ENCODE measurements at regions not wholly inside any gene's neighbourhood (a gene's known extent, or its start where the extent isn't known, plus 50 kb on each side); places are given as distances from the start of the nearest gene placed in this dataset.

DNA sequence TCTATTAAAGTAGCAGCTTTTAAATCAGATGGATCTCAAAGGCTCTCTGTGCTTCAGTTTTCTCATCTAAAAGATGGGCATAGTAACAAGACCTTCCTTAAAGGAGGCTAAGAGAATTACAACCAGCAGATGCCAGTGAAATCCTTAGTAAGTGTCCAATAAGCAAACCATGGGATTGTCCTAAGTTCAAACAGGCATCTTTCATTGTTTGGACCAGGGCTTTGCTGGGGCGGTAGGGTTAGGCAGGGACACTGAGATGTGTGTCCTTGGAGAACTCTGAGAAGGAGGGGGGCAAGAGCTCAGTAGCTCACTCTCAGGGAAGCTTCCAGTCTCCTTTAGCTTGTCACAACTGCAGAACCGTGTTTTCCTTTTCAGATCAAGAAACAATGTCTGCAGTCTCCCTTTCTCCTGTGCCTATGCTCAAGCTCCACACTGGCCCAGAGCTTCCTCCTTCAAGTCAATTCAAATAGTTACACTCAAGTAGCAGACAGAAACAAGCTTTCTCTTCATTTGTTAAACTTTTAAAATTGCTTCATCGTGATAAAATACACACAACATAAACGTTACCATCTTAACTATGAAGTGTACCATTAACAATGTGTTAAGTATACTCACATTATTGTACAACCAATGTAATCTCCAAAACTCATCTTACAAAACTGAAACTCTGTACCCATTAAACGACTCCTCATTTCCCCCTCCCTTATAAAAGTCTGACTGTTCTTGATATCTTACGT lies 216.2 kb downstream of the PIK3R1 start:
- DNase-seq (ENCODE audit: low read depth) = no peak
- TF ChIP-seq MYC (IDR thresholded peaks at IDR 0.05; ENCODE audit: low read depth, low read length) (no peak), MAX (IDR thresholded peaks at IDR 0.05; ENCODE audit: low read depth, low read length) (no peak), POLR2A (IDR thresholded peaks at IDR 0.05; ENCODE audit: extremely low read depth, insufficient read length) (no peak)
- TF ChIP-seq, protein P1, sequence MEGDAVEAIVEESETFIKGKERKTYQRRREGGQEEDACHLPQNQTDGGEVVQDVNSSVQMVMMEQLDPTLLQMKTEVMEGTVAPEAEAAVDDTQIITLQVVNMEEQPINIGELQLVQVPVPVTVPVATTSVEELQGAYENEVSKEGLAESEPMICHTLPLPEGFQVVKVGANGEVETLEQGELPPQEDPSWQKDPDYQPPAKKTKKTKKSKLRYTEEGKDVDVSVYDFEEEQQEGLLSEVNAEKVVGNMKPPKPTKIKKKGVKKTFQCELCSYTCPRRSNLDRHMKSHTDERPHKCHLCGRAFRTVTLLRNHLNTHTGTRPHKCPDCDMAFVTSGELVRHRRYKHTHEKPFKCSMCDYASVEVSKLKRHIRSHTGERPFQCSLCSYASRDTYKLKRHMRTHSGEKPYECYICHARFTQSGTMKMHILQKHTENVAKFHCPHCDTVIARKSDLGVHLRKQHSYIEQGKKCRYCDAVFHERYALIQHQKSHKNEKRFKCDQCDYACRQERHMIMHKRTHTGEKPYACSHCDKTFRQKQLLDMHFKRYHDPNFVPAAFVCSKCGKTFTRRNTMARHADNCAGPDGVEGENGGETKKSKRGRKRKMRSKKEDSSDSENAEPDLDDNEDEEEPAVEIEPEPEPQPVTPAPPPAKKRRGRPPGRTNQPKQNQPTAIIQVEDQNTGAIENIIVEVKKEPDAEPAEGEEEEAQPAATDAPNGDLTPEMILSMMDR (IDR thresholded peaks at IDR 0.05; ENCODE audit: low read depth, low read length) = no peak

GRCh38 chr5:68432682-68433081 lies 217.1 kb downstream of the PIK3R1 start:
- TF ChIP-seq MAX (IDR thresholded peaks at IDR 0.05; ENCODE audit: low read depth, low read length) = no peak
- TF ChIP-seq MYC (IDR thresholded peaks at IDR 0.05; ENCODE audit: low read depth, low read length) = no peak
- TF ChIP-seq POLR2A (IDR thresholded peaks at IDR 0.05; ENCODE audit: extremely low read depth, insufficient read length) = no peak
- TF ChIP-seq, protein P1 (IDR thresholded peaks at IDR 0.05; ENCODE audit: low read depth, low read length) = no peak
- no peak overlapping the region for H3K4me3 ChIP-seq (ENCODE audit: low read depth, low read length)
- DNase-seq (ENCODE audit: low read depth) = no peak

More for the DNA sequence above, 216.2 kb downstream of the PIK3R1 start:
- H3K4me3 ChIP-seq (ENCODE audit: low read depth, low read length) = no peak overlapping the region

DNA sequence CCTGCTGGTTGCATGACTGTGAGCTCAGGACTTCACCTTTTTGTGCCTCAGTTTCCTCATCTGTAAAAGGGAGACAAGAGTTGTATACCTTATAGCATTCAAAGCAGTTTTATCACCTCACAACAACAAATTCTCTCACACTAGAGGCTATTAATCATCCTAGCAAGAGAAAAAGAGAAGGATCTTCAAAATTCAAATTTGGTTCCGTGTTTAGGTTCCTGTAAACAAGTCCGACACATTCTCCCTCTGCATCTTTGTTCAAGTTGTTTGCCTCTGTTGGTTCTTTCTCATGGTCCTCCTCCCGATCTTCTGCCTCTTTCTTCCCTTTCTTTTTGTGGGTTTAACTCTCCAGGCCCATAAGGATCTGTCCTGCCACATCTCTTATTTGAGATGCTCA lies 218.0 kb downstream of the PIK3R1 start:
- H3K4me3 ChIP-seq (ENCODE audit: low read depth, low read length) = no peak overlapping the region
- TF ChIP-seq MAX (IDR thresholded peaks at IDR 0.05; ENCODE audit: low read depth, low read length) (no peak), MYC (IDR thresholded peaks at IDR 0.05; ENCODE audit: low read depth, low read length) (no peak), POLR2A (IDR thresholded peaks at IDR 0.05; ENCODE audit: extremely low read depth, insufficient read length) (no peak)
- TF ChIP-seq, protein P1 (IDR thresholded peaks at IDR 0.05; ENCODE audit: low read depth, low read length) = no peak
- no peak for DNase-seq (ENCODE audit: low read depth)

DNA sequence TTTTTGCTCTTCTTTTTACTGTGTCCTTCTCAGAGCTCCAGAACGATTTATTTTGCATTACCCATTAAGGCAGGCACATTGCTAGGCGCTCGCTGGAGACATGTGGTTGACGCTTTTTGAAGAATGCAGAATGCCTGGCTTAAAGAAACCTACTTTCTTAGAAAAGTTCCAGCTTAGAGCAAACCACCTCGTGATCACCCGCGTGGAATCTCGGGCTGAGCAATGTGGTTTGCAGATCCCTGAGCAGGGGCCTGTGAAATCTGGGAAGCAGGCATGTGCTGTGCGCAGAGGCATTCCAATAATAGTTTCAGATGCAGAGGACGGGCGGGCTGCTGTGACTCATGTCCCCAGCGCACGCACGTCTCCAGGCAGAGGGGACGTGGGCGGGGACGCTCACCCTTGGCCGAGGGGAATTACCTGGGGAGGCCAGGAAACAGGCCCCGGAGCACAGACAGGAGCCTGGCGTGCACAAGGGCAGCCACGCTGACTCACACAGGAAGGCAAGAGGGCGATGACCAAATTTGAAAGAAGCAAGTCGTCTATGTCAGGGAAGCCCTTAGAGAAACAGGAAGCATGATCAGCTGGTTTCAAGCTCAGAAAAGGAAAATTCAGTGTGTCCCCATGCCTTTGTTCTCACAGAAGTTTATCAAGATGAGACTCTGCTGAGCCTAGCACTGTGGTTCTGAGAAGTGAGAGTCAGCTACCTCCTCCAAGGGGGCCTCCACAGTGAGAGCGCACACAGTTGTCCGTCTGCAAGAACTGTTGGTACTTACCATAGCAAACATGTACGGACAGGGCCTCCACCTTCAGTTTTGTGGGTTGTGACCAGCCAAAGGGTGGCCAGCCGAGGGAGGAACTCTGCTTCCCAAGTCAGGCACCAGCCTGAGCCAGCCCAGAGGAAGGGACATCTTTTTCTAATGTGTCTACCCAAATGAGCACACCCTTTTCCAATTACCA lies 218.6 kb downstream of the PIK3R1 start:
- no peak overlapping the region for H3K4me3 ChIP-seq (ENCODE audit: low read depth, low read length)
- DNase-seq (ENCODE audit: low read depth) = peak; percentile 92
- TF ChIP-seq MYC (IDR thresholded peaks at IDR 0.05; ENCODE audit: low read depth, low read length) (peak; percentile 78), POLR2A (IDR thresholded peaks at IDR 0.05; ENCODE audit: extremely low read depth, insufficient read length) (no peak), MAX (IDR thresholded peaks at IDR 0.05; ENCODE audit: low read depth, low read length) (peak; percentile 78)
- TF ChIP-seq, protein P1 (IDR thresholded peaks at IDR 0.05; ENCODE audit: low read depth, low read length) = no peak

DNA sequence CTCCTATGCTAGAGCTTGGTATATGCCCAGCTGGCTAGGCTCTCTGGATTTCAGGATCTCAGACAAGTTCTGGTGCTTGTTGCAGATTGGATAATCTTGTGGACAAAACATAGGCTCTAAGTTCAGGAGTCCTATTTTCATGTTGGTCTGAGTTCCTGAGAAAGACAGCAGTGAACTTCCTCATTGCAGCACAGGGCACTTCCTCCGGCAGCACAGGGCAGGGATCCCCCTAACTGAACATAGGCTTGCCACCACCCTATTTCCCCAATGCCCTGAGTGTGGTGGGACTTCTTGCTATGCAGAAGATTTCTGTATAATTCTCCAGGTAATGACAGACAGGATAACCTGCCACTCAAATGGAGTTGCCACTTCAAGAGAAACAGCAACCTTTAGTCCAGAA lies 220.1 kb downstream of the PIK3R1 start:
- peak; percentile 68 for DNase-seq (ENCODE audit: low read depth)
- TF ChIP-seq MYC (IDR thresholded peaks at IDR 0.05; ENCODE audit: low read depth, low read length) = no peak
- TF ChIP-seq, protein P1 (IDR thresholded peaks at IDR 0.05; ENCODE audit: low read depth, low read length) = no peak
- no peak for TF ChIP-seq MAX (IDR thresholded peaks at IDR 0.05; ENCODE audit: low read depth, low read length)
- no peak for TF ChIP-seq POLR2A (IDR thresholded peaks at IDR 0.05; ENCODE audit: extremely low read depth, insufficient read length)
- H3K4me3 ChIP-seq (ENCODE audit: low read depth, low read length) = no peak overlapping the region
